Muscle of leg (tissue), 3 donors: ENCODE measurements at regions not wholly inside any gene's neighbourhood (a gene's known extent, or its start where the extent isn't known, plus 50 kb on each side); places are given as distances from the start of the nearest gene placed in this dataset.
"Not testable (repeated sequence)": the region's sequence is repeated elsewhere in the genome, so short reads cannot be mapped to it uniquely, and the experiment has no call there.

ENCODE experiments used
- DNase-seq: peaks from one replicate; pipeline ENCODE4 v3.0.0; 2013
- H3K27ac ChIP-seq: one replicate; pipeline ENCODE4 v1.5.1; 2013; ENCODE audit warnings: mild to moderate bottlenecking, low read length, control low read depth
- H3K27me3 ChIP-seq: one replicate; pipeline ENCODE4 v1.6.1; 2013; ENCODE audit warnings: low read length; ENCODE audit not compliant: control insufficient read depth, insufficient read depth
- H3K36me3 ChIP-seq: one replicate; pipeline ENCODE4 v1.6.1; 2013; ENCODE audit warnings: low read length; ENCODE audit not compliant: control insufficient read depth, insufficient read depth
- H3K4me1 ChIP-seq: one replicate; pipeline ENCODE4 v1.6.1; 2013; ENCODE audit warnings: low read length; ENCODE audit not compliant: control insufficient read depth, insufficient read depth
- H3K4me3 ChIP-seq: one replicate; pipeline ENCODE4 v1.5.1; 2013; ENCODE audit warnings: low read length, control low read depth
- H3K9me3 ChIP-seq: replicated peaks from 2 replicates; pipeline ENCODE4 v1.6.1; 2013; ENCODE audit warnings: low read depth, low read length; ENCODE audit not compliant: control insufficient read depth
- WGBS: methylation state at CpG from one replicate; pipeline ENCODE4 v1.1.5; 2013; ENCODE audit warnings: missing lambda C conversion rate; ENCODE audit not compliant: insufficient coverage; 5-methylcytosine and 5-hydroxymethylcytosine counted together

GRCh38 chr22:47401976-47402770 is 639.7 kb downstream of the TBC1D22A start:
- Histone ChIP-seq H3K4me3 (no peak overlapping the region), H3K36me3 (no peaks in the 10 kb centered on the region), H3K9me3 (no peaks in the 10 kb centered on the region), H3K27me3 (peaks cover 3% of the 10 kb centered on the region), H3K4me1 (no peaks in the 10 kb centered on the region), H3K27ac (no peak overlapping the region)
- DNase-seq: no peak
- WGBS: 62% methylated on average over 23 of the region's 29 CpGs

- no peaks in the 10 kb centered on the region for H3K36me3 ChIP-seq
- no peaks in the 10 kb centered on the region for H3K4me1 ChIP-seq
- H3K27me3 ChIP-seq: peaks cover 3% of the 10 kb centered on the region
- no peaks in the 10 kb centered on the region for H3K9me3 ChIP-seq
- H3K27ac ChIP-seq: no peak overlapping the region
- no peak overlapping the region for H3K4me3 ChIP-seq
- no peak for DNase-seq
- 61% methylated on average over 5 of the region's 12 CpGs for WGBS
These were observed 639.1 kb downstream of the TBC1D22A start for GRCh38 chr22:47401592-47401898.

- DNase-seq: no peak
- no peaks in the 10 kb centered on the region for H3K36me3 ChIP-seq
- H3K4me3 ChIP-seq: no peak overlapping the region
- H3K27ac ChIP-seq: no peak overlapping the region
- H3K9me3 ChIP-seq: no peaks in the 10 kb centered on the region
- no peaks in the 10 kb centered on the region for H3K4me1 ChIP-seq
- H3K27me3 ChIP-seq: peaks cover 6% of the 10 kb centered on the region
- 83% methylated on average over 26 of the region's 28 CpGs for WGBS
These were observed 638.5 kb downstream of the TBC1D22A start for GRCh38 chr22:47400701-47401591.

GRCh38 chr22:47400131-47400530 is 637.7 kb downstream of the TBC1D22A start:
- H3K4me1 ChIP-seq, H3K9me3 ChIP-seq, H3K4me3 ChIP-seq, H3K27me3 ChIP-seq, DNase-seq, H3K36me3 ChIP-seq, H3K27ac ChIP-seq: not testable (repeated sequence)
- 96% methylated on average over 2 of the region's 10 CpGs for WGBS

- Histone ChIP-seq H3K27ac (no peak overlapping the region), H3K36me3 (no peaks in the 10 kb centered on the region), H3K4me1 (peaks cover 3% of the 10 kb centered on the region), H3K4me3 (no peak overlapping the region), H3K9me3 (no peaks in the 10 kb centered on the region), H3K27me3 (peaks cover 7% of the 10 kb centered on the region)
- 82% methylated on average over 15 of the region's 21 CpGs for WGBS
- DNase-seq: no peak
These were observed 636.7 kb downstream of the TBC1D22A start for GRCh38 chr22:47398921-47399790.

- Histone ChIP-seq H3K36me3 (no peaks in the 10 kb centered on the region), H3K27ac (no peak overlapping the region), H3K27me3 (peaks cover 7% of the 10 kb centered on the region), H3K4me3 (no peak overlapping the region), H3K4me1 (peaks cover 3% of the 10 kb centered on the region), H3K9me3 (no peaks in the 10 kb centered on the region)
- WGBS: 84% methylated on average over 11 of the region's 11 CpGs
- DNase-seq: no peak
These were observed 636.0 kb downstream of the TBC1D22A start for GRCh38 chr22:47398491-47398890.

GRCh38 chr22:47397673-47398072 is 635.2 kb downstream of the TBC1D22A start:
- Histone ChIP-seq H3K27me3 (peaks cover 7% of the 10 kb centered on the region), H3K9me3 (no peaks in the 10 kb centered on the region), H3K36me3 (no peaks in the 10 kb centered on the region), H3K4me3 (no peak overlapping the region), H3K27ac (no peak overlapping the region), H3K4me1 (peaks cover 3% of the 10 kb centered on the region)
- 79% methylated on average over 9 of the region's 9 CpGs for WGBS
- no peak for DNase-seq

GRCh38 chr22:47396515-47396914 is 634.1 kb downstream of the TBC1D22A start:
- WGBS: 83% methylated on average over 12 of the region's 12 CpGs
- peaks cover 3% of the 10 kb centered on the region for H3K4me1 ChIP-seq
- peaks cover 7% of the 10 kb centered on the region for H3K27me3 ChIP-seq
- no peak overlapping the region for H3K4me3 ChIP-seq
- H3K9me3 ChIP-seq: no peaks in the 10 kb centered on the region
- no peaks in the 10 kb centered on the region for H3K36me3 ChIP-seq
- DNase-seq: no peak
- no peak overlapping the region for H3K27ac ChIP-seq

- Histone ChIP-seq H3K4me3 (no peak overlapping the region), H3K36me3 (no peaks in the 10 kb centered on the region), H3K27me3 (peaks cover 7% of the 10 kb centered on the region), H3K9me3 (no peaks in the 10 kb centered on the region), H3K27ac (no peak overlapping the region), H3K4me1 (peaks cover 3% of the 10 kb centered on the region)
- WGBS: 89% methylated on average over 12 of the region's 12 CpGs
- no peak for DNase-seq
These were observed 633.7 kb downstream of the TBC1D22A start for GRCh38 chr22:47396105-47396504.

- Histone ChIP-seq H3K36me3 (no peaks in the 10 kb centered on the region), H3K27me3 (peaks cover 7% of the 10 kb centered on the region), H3K9me3 (no peaks in the 10 kb centered on the region), H3K4me1 (peaks cover 3% of the 10 kb centered on the region), H3K4me3 (no peak overlapping the region), H3K27ac (no peak overlapping the region)
- peak; percentile 39 for DNase-seq
- WGBS: 31% methylated on average over 4 of the region's 8 CpGs
These were observed 633.0 kb downstream of the TBC1D22A start for GRCh38 chr22:47395481-47395880.
